ENCODE measurements at regions not wholly inside any gene's neighbourhood (a gene's known extent, or its start where the extent isn't known, plus 50 kb on each side); places are given as distances from the start of the nearest gene placed in this dataset.
A peak's percentile ranks its signal among the peaks of the same experiment; 100 is the strongest.
"Not testable (repeated sequence)": the region's sequence is repeated elsewhere in the genome, so short reads cannot be mapped to it uniquely, and the experiment has no call there.

- Histone ChIP-seq H3K27me3 (ENCODE audit: insufficient read depth, low read length) (no peaks in the 10 kb centered on the region), H3K9me3 (ENCODE audit: insufficient read depth, low read depth, low read length) (peaks cover 4% of the 10 kb centered on the region), H3K9ac (ENCODE audit: low read depth, low read length) (no peak overlapping the region), H3K36me3 (ENCODE audit: insufficient read depth, low read length) (no peaks in the 10 kb centered on the region), H3K4me1 (ENCODE audit: insufficient read depth, low read length) (no peaks in the 10 kb centered on the region), H3K4me3 (ENCODE audit: low read length) (no peak overlapping the region), H3K27ac (ENCODE audit: low read depth, low read length) (no peak overlapping the region)
- WGBS = 95% methylated on average over 2 of the region's 2 CpGs
Observed at GRCh38 chr4:58406762-58407161, 1296.6 kb upstream of the IGFBP7 start.

- no peaks in the 10 kb centered on the region for H3K36me3 ChIP-seq (ENCODE audit: insufficient read depth, low read length)
- H3K9me3 ChIP-seq (ENCODE audit: insufficient read depth, low read depth, low read length) = no peaks in the 10 kb centered on the region; the same call in 1 of the 2 replicates
- H3K27me3 ChIP-seq (ENCODE audit: insufficient read depth, low read length) = no peaks in the 10 kb centered on the region
- H3K4me1 ChIP-seq (ENCODE audit: insufficient read depth, low read length) = no peaks in the 10 kb centered on the region
- H3K4me3 ChIP-seq (ENCODE audit: low read length) = no peak overlapping the region
- no peak overlapping the region for H3K9ac ChIP-seq (ENCODE audit: low read depth, low read length)
- H3K27ac ChIP-seq (ENCODE audit: low read depth, low read length) = no peak overlapping the region
Observed at GRCh38 chr4:58368221-58368620, 1258.0 kb upstream of the IGFBP7 start.

- Histone ChIP-seq H3K9ac (ENCODE audit: low read depth, low read length) (no peak overlapping the region), H3K27ac (ENCODE audit: low read depth, low read length) (no peak overlapping the region), H3K27me3 (ENCODE audit: insufficient read depth, low read length) (no peaks in the 10 kb centered on the region), H3K4me3 (ENCODE audit: low read length) (no peak overlapping the region), H3K36me3 (ENCODE audit: insufficient read depth, low read length) (no peaks in the 10 kb centered on the region), H3K9me3 (ENCODE audit: insufficient read depth, low read depth, low read length) (peaks cover 42% of the 10 kb centered on the region), H3K4me1 (ENCODE audit: insufficient read depth, low read length) (no peaks in the 10 kb centered on the region)
- WGBS = 90% methylated on average over 5 of the region's 5 CpGs
Observed at GRCh38 chr4:58360354-58361133, 1250.4 kb upstream of the IGFBP7 start.

- peaks cover 42% of the 10 kb centered on the region for H3K9me3 ChIP-seq (ENCODE audit: insufficient read depth, low read depth, low read length)
- H3K4me1 ChIP-seq (ENCODE audit: insufficient read depth, low read length) = no peaks in the 10 kb centered on the region
- H3K27ac ChIP-seq (ENCODE audit: low read depth, low read length) = no peak overlapping the region
- no peaks in the 10 kb centered on the region for H3K27me3 ChIP-seq (ENCODE audit: insufficient read depth, low read length)
- 78% methylated on average over 3 of the region's 3 CpGs for WGBS
- H3K9ac ChIP-seq (ENCODE audit: low read depth, low read length) = no peak overlapping the region
- H3K36me3 ChIP-seq (ENCODE audit: insufficient read depth, low read length) = no peaks in the 10 kb centered on the region
- no peak overlapping the region for H3K4me3 ChIP-seq (ENCODE audit: low read length)
Observed at GRCh38 chr4:58359590-58359989, 1249.4 kb upstream of the IGFBP7 start.

GRCh38 chr4:58357947-58358346, 1247.8 kb upstream of the IGFBP7 start:
- Histone ChIP-seq H3K4me3 (ENCODE audit: low read length) (no peak overlapping the region), H3K4me1 (ENCODE audit: insufficient read depth, low read length) (no peaks in the 10 kb centered on the region), H3K27ac (ENCODE audit: low read depth, low read length) (no peak overlapping the region), H3K27me3 (ENCODE audit: insufficient read depth, low read length) (no peaks in the 10 kb centered on the region), H3K9me3 (ENCODE audit: insufficient read depth, low read depth, low read length) (peaks cover 42% of the 10 kb centered on the region), H3K9ac (ENCODE audit: low read depth, low read length) (no peak overlapping the region), H3K36me3 (ENCODE audit: insufficient read depth, low read length) (no peaks in the 10 kb centered on the region)

DNA sequence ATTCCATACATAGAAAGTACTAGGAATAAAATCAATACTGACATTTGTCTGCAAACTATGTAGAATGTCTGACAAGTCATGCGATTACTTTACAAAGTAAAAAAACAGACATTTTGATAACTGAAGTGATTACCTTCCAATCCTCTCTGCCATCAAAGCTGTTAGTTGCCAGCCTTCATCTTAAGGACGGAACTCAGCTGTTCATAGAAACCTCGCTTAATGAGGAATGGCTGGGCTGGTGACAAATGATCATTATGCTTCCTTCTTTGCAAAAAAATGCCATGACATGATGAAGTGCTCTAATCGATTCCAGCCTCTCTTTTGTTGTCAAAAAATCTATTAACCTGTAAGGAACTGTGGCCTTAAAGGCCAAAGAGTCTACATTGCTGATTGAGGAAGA, 1214.9 kb upstream of the IGFBP7 start:
- H3K27me3 ChIP-seq (ENCODE audit: insufficient read depth, low read length) = no peaks in the 10 kb centered on the region
- 95% methylated on average over 4 of the region's 4 CpGs for WGBS
- H3K9me3 ChIP-seq (ENCODE audit: insufficient read depth, low read depth, low read length) = no peaks in the 10 kb centered on the region
- H3K36me3 ChIP-seq (ENCODE audit: insufficient read depth, low read length) = no peaks in the 10 kb centered on the region
- no peaks in the 10 kb centered on the region for H3K4me1 ChIP-seq (ENCODE audit: insufficient read depth, low read length)
- H3K27ac ChIP-seq (ENCODE audit: low read depth, low read length) = no peak overlapping the region
- H3K4me3 ChIP-seq (ENCODE audit: low read length) = no peak overlapping the region
- H3K9ac ChIP-seq (ENCODE audit: low read depth, low read length) = no peak overlapping the region

- H3K27ac ChIP-seq (ENCODE audit: low read depth, low read length) = no peak overlapping the region
- WGBS = 93% methylated on average over 3 of the region's 4 CpGs
- H3K9me3 ChIP-seq (ENCODE audit: insufficient read depth, low read depth, low read length) = no peaks in the 10 kb centered on the region
Observed at GRCh38 chr4:58313444-58313843, 1203.3 kb upstream of the IGFBP7 start.

GRCh38 chr4:58303456-58303855, 1193.3 kb upstream of the IGFBP7 start:
- 0 out of 2 replicates have a peak, but pooled peaks cover 3% of the 10 kb centered on the region for H3K9me3 ChIP-seq (ENCODE audit: insufficient read depth, low read depth, low read length)
- no peaks in the 10 kb centered on the region for H3K4me1 ChIP-seq (ENCODE audit: insufficient read depth, low read length)
- no peak overlapping the region for H3K27ac ChIP-seq (ENCODE audit: low read depth, low read length)
- 93% methylated on average over 1 of the region's 1 CpG for WGBS
- no peaks in the 10 kb centered on the region for H3K36me3 ChIP-seq (ENCODE audit: insufficient read depth, low read length)
- H3K27me3 ChIP-seq (ENCODE audit: insufficient read depth, low read length) = no peaks in the 10 kb centered on the region
- H3K9ac ChIP-seq (ENCODE audit: low read depth, low read length) = no peak overlapping the region
- no peak overlapping the region for H3K4me3 ChIP-seq (ENCODE audit: low read length)

More at GRCh38 chr4:58313444-58313843, 1203.3 kb upstream of the IGFBP7 start:
- Histone ChIP-seq H3K4me3 (ENCODE audit: low read length) (no peak overlapping the region), H3K4me1 (ENCODE audit: insufficient read depth, low read length) (no peaks in the 10 kb centered on the region), H3K36me3 (ENCODE audit: insufficient read depth, low read length) (no peaks in the 10 kb centered on the region), H3K9ac (ENCODE audit: low read depth, low read length) (no peak overlapping the region), H3K27me3 (ENCODE audit: insufficient read depth, low read length) (no peaks in the 10 kb centered on the region)

DNA sequence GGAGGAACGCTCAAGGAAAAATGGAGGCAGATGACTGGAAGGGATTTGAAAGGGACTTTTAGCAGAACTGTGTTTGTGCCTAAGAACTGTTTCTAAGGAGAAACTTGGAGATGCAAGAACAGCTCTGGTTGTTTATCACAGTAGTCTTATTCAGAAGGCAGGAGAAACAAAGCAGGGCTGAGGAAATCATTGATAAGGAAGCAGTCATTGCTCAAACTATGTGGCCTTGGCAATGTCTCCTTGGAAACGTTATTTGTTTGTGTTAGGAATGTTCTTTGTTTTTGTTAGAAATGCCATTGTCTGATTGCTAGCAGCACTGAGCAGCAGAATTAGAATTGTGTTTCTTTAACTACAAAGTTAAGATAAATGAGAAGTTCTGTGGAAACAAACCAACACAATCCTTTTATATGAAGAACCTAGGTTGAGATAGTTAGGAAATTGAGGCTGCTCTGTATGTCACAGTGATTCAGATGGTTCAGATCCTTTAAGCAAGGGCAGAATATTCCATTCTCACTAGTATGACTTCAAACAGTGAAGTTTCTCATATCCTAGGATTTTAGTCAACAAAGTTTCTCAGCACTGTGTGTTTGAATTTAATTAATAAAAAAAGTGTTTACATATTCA, 1191.3 kb upstream of the IGFBP7 start:
- Histone ChIP-seq H3K27me3 (ENCODE audit: insufficient read depth, low read length) (no peaks in the 10 kb centered on the region), H3K36me3 (ENCODE audit: insufficient read depth, low read length) (no peaks in the 10 kb centered on the region), H3K4me1 (ENCODE audit: insufficient read depth, low read length) (no peaks in the 10 kb centered on the region), H3K4me3 (ENCODE audit: low read length) (no peak overlapping the region), H3K9me3 (ENCODE audit: insufficient read depth, low read depth, low read length) (0 out of 2 replicates have a peak, but pooled peaks cover 1% of the 10 kb centered on the region), H3K9ac (ENCODE audit: low read depth, low read length) (no peak overlapping the region), H3K27ac (ENCODE audit: low read depth, low read length) (peak overlapping the region; percentile 65; the same call in 1 of the 2 replicates)
- 74% methylated on average over 2 of the region's 2 CpGs for WGBS

DNA sequence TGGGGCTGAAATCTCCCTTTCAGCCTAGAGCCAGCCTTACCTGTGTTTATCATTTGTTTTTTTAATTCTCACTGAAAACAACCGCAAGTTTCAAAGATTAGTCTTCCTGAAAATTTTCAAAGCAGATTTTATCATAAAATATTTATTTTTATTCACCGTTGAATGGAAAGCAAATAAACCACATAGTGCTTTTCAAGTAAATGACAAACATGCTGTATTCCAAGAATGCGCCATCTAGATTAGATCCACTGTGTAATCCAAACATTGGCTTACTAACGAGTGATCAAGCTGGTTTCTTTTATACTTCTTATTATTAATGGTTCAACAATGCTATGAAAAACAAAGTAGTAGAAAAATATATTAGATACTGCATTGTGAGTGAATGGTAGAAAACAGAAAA, 1176.2 kb upstream of the IGFBP7 start:
- no peaks in the 10 kb centered on the region for H3K27me3 ChIP-seq (ENCODE audit: insufficient read depth, low read length)
- no peaks in the 10 kb centered on the region; the same call in 1 of the 2 replicates for H3K4me1 ChIP-seq (ENCODE audit: insufficient read depth, low read length)
- no peak overlapping the region for H3K9ac ChIP-seq (ENCODE audit: low read depth, low read length)
- no peaks in the 10 kb centered on the region for H3K36me3 ChIP-seq (ENCODE audit: insufficient read depth, low read length)
- no peak overlapping the region for H3K4me3 ChIP-seq (ENCODE audit: low read length)
- H3K9me3 ChIP-seq (ENCODE audit: insufficient read depth, low read depth, low read length) = peaks cover 7% of the 10 kb centered on the region; the same call in 1 of the 2 replicates
- WGBS = 90% methylated on average over 3 of the region's 4 CpGs
- no peak overlapping the region for H3K27ac ChIP-seq (ENCODE audit: low read depth, low read length)

- not testable (repeated sequence) for H3K4me1 ChIP-seq (ENCODE audit: insufficient read depth, low read length); H3K27ac ChIP-seq (ENCODE audit: low read depth, low read length); H3K9ac ChIP-seq (ENCODE audit: low read depth, low read length); H3K4me3 ChIP-seq (ENCODE audit: low read length); H3K36me3 ChIP-seq (ENCODE audit: insufficient read depth, low read length); H3K27me3 ChIP-seq (ENCODE audit: insufficient read depth, low read length); H3K9me3 ChIP-seq (ENCODE audit: insufficient read depth, low read depth, low read length)
- WGBS = 92% methylated on average over 2 of the region's 2 CpGs
Observed at GRCh38 chr4:58280928-58281327, 1170.7 kb upstream of the IGFBP7 start.

All from HUES64 (cell line).